ENCODE measurements at regions not wholly inside any gene's neighbourhood (a gene's known extent, or its start where the extent isn't known, plus 50 kb on each side); places are given as distances from the start of the nearest gene placed in this dataset.
"Not testable (repeated sequence)": the region's sequence is repeated elsewhere in the genome, so short reads cannot be mapped to it uniquely, and the experiment has no call there.

- Histone ChIP-seq H4K20me1 (ENCODE audit: insufficient read depth, low read length, poor library complexity, severe bottlenecking) (no peaks in the 10 kb centered on the region), H3K4me3 (ENCODE audit: low read length, poor library complexity, severe bottlenecking) (no peak overlapping the region), H3K79me2 (ENCODE audit: insufficient read depth, low read length) (no peaks in the 10 kb centered on the region), H3K9me2 (replicated peaks; ENCODE audit: low read depth, low read length) (no peaks in the 10 kb centered on the region), H2AFZ (ENCODE audit: low read length) (no peak overlapping the region), H3K4me2 (ENCODE audit: low read depth, low read length, poor library complexity, severe bottlenecking) (no peak overlapping the region), H3F3A (ENCODE audit: low read depth) (no peaks in the 10 kb centered on the region), H3K27me3 (ENCODE audit: insufficient read depth, low read length, poor library complexity, severe bottlenecking) (no peaks in the 10 kb centered on the region), H3K9me3 (ENCODE audit: insufficient read depth, low read depth, low read length) (no peaks in the 10 kb centered on the region), H3K4me1 (ENCODE audit: insufficient read depth, low read length, poor library complexity, severe bottlenecking) (no peaks in the 10 kb centered on the region), H3K36me3 (ENCODE audit: insufficient read depth, low read length) (no peaks in the 10 kb centered on the region), H3K9ac (ENCODE audit: low read depth, low read length, poor library complexity, severe bottlenecking) (no peak overlapping the region)
- TF ChIP-seq EZH2phosphoT487 (IDR thresholded peaks at IDR 0.05; ENCODE audit: borderline replicate concordance) = no peak
- TF ChIP-seq CTCF (conservative IDR thresholded peaks at IDR 0.05; ENCODE audit: low read length) = no peak
Measured at GRCh38 chr2:78162202-78162601, 640.0 kb upstream of the LRRTM4 start.

- not testable (repeated sequence) for H3K4me3 ChIP-seq (ENCODE audit: low read length, poor library complexity, severe bottlenecking); H3K36me3 ChIP-seq (ENCODE audit: insufficient read depth, low read length); H3K9ac ChIP-seq (ENCODE audit: low read depth, low read length, poor library complexity, severe bottlenecking); H3K4me1 ChIP-seq (ENCODE audit: insufficient read depth, low read length, poor library complexity, severe bottlenecking); H4K20me1 ChIP-seq (ENCODE audit: insufficient read depth, low read length, poor library complexity, severe bottlenecking); H3K9me3 ChIP-seq (ENCODE audit: insufficient read depth, low read depth, low read length); H3K9me2 ChIP-seq (replicated peaks; ENCODE audit: low read depth, low read length); H3K79me2 ChIP-seq (ENCODE audit: insufficient read depth, low read length); H3K27me3 ChIP-seq (ENCODE audit: insufficient read depth, low read length, poor library complexity, severe bottlenecking); H2AFZ ChIP-seq (ENCODE audit: low read length); H3K4me2 ChIP-seq (ENCODE audit: low read depth, low read length, poor library complexity, severe bottlenecking); H3F3A ChIP-seq (ENCODE audit: low read depth)
Measured at GRCh38 chr2:78172157-78172556, 650.0 kb upstream of the LRRTM4 start.

- Histone ChIP-seq H3K27me3 (ENCODE audit: insufficient read depth, low read length, poor library complexity, severe bottlenecking) (no peaks in the 10 kb centered on the region), H3K9me3 (ENCODE audit: insufficient read depth, low read depth, low read length) (no peaks in the 10 kb centered on the region), H3K4me3 (ENCODE audit: low read length, poor library complexity, severe bottlenecking) (no peak overlapping the region), H3K36me3 (ENCODE audit: insufficient read depth, low read length) (no peaks in the 10 kb centered on the region), H2AFZ (ENCODE audit: low read length) (no peak overlapping the region), H3K9me2 (replicated peaks; ENCODE audit: low read depth, low read length) (no peaks in the 10 kb centered on the region), H3K79me2 (ENCODE audit: insufficient read depth, low read length) (no peaks in the 10 kb centered on the region), H3K9ac (ENCODE audit: low read depth, low read length, poor library complexity, severe bottlenecking) (no peak overlapping the region), H3F3A (ENCODE audit: low read depth) (no peaks in the 10 kb centered on the region), H3K4me1 (ENCODE audit: insufficient read depth, low read length, poor library complexity, severe bottlenecking) (no peaks in the 10 kb centered on the region), H4K20me1 (ENCODE audit: insufficient read depth, low read length, poor library complexity, severe bottlenecking) (no peaks in the 10 kb centered on the region), H3K4me2 (ENCODE audit: low read depth, low read length, poor library complexity, severe bottlenecking) (no peak overlapping the region)
- TF ChIP-seq CTCF (conservative IDR thresholded peaks at IDR 0.05; ENCODE audit: low read length) = no peak
- no peak for TF ChIP-seq EZH2phosphoT487 (IDR thresholded peaks at IDR 0.05; ENCODE audit: borderline replicate concordance)
Measured at GRCh38 chr2:78175645-78176044, 653.5 kb upstream of the LRRTM4 start.

- TF ChIP-seq EZH2phosphoT487 (IDR thresholded peaks at IDR 0.05; ENCODE audit: borderline replicate concordance) (no peak), CTCF (conservative IDR thresholded peaks at IDR 0.05; ENCODE audit: low read length) (no peak)
- no peak overlapping the region for H3K4me3 ChIP-seq (ENCODE audit: low read length, poor library complexity, severe bottlenecking)
- H3K4me1 ChIP-seq (ENCODE audit: insufficient read depth, low read length, poor library complexity, severe bottlenecking) = no peaks in the 10 kb centered on the region
- H2AFZ ChIP-seq (ENCODE audit: low read length) = no peak overlapping the region
- H3F3A ChIP-seq (ENCODE audit: low read depth) = no peaks in the 10 kb centered on the region
- H3K9me2 ChIP-seq (replicated peaks; ENCODE audit: low read depth, low read length) = no peaks in the 10 kb centered on the region
- no peaks in the 10 kb centered on the region for H3K36me3 ChIP-seq (ENCODE audit: insufficient read depth, low read length)
- no peak overlapping the region for H3K4me2 ChIP-seq (ENCODE audit: low read depth, low read length, poor library complexity, severe bottlenecking)
- H3K27me3 ChIP-seq (ENCODE audit: insufficient read depth, low read length, poor library complexity, severe bottlenecking) = no peaks in the 10 kb centered on the region
- no peaks in the 10 kb centered on the region for H4K20me1 ChIP-seq (ENCODE audit: insufficient read depth, low read length, poor library complexity, severe bottlenecking)
- H3K79me2 ChIP-seq (ENCODE audit: insufficient read depth, low read length) = no peaks in the 10 kb centered on the region
- H3K9me3 ChIP-seq (ENCODE audit: insufficient read depth, low read depth, low read length) = no peaks in the 10 kb centered on the region
- H3K9ac ChIP-seq (ENCODE audit: low read depth, low read length, poor library complexity, severe bottlenecking) = no peak overlapping the region
Measured at GRCh38 chr2:78201064-78201575, 678.9 kb upstream of the LRRTM4 start.

Data from Loucy (cell line).